ENCODE measurements at regions not wholly inside any gene's neighbourhood (a gene's known extent, or its start where the extent isn't known, plus 50 kb on each side); places are given as distances from the start of the nearest gene placed in this dataset.
A peak's percentile ranks its signal among the peaks of the same experiment; 100 is the strongest.
"Not testable (repeated sequence)": the region's sequence is repeated elsewhere in the genome, so short reads cannot be mapped to it uniquely, and the experiment has no call there.

DNA sequence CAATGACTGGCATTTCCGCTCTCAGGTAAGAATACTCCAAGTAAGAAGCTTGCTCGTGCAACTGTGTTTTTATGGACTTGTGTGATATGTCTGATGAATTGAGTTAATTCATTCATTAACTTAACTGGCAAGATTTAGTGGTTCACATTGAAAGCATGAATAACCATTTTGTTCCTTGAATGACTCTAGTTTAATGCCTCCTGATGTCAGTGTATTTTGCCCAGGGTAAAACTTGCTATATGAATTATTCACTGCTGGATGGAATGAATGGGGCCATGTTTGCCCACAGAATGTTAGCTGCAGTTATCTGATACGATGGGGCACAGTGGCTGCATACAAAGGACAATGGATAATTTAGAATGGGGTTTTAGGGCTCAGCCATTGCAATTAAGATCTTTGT, 124.1 kb downstream of the ZNF365 start:
- DNase-seq (ENCODE audit: low spot score): no peak

DNA sequence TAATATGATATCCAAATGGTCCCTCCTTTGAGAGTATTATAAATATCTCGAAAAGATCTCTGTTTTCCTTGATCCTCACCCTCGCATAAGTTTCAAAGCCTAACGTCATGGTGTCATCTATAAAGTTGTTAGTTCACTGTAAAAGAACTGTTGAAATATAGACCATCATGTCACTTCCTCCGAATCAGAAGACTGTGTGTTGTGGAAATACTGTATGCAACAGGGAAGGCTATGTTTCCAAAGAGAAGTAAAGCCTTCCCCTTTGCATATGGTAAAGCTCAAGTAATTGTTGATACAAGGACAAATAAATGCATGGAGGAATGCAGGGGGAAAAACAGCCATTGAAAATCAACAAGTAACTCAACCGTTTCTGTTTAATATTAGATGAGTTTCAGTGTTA, 125.9 kb downstream of the ZNF365 start:
- not testable (repeated sequence) for DNase-seq (ENCODE audit: low spot score)

DNA sequence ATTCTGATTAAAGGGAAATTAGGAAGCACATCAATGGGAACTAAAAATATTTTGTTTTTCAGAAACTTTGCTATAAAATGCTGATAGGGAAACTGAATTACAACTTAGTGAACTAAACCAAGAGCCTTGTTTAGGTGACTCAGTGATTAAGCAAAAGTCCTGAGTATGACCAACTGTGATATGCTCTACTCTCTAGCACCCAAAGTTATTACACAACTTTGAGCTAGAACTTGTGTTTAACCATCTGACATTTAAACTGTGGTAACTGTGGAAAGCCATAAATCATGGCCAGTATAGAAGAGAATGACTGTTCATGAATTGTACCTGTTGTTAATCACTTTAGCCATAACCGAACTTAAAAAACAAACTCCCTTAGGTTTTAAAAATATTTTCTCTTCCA, 127.4 kb downstream of the ZNF365 start:
- no peak for DNase-seq (ENCODE audit: low spot score)

DNA sequence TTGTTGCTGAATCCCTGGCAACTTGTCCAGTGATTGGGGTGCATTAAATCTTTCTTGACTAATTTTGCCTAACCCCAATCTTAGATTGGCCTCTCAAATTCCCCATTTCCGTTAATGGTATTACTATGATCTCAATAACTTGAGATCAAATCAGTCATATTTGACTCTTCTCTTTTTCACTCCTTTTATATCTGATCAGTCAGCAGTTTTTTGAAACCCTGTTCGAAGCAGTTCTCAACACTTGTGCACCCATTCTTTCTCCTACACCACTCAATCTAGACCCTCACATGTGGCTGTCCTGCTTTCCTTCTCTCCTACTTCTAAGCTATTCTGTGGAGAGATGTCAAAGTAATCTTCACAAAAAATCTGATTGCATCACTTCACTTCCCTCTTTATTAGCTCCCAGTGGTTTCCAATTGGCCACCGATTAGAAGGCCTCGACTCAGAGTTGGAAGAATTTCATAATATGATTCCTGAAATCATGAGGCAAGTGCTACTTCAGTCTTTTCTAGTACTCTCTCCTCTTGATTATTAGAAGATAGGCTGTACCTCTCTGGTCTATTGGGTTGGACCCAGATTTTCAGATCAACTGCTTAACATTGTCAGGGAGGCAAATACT, 128.9 kb downstream of the ZNF365 start:
- no peak for DNase-seq (ENCODE audit: low spot score)

DNA sequence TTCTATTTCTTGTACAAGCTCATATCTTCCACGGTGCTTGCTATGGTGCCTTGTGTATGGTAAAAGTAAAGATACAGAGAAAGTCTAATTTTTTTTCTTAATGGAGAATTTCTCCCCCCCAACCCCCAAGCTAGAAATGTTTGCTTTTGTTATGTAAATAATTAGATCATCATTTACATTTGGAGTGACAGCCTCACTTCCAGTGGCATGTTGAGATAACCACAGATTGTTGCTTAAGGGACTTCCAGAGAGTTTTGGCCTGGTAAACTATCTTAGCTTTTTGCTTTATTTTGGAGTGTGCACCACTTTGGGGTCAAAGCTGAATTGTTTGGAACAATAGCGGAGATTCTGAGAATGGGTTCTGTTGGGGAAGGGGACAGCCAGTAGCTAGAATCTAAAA, 129.7 kb downstream of the ZNF365 start:
- DNase-seq (ENCODE audit: low spot score): peak; percentile 11

DNA sequence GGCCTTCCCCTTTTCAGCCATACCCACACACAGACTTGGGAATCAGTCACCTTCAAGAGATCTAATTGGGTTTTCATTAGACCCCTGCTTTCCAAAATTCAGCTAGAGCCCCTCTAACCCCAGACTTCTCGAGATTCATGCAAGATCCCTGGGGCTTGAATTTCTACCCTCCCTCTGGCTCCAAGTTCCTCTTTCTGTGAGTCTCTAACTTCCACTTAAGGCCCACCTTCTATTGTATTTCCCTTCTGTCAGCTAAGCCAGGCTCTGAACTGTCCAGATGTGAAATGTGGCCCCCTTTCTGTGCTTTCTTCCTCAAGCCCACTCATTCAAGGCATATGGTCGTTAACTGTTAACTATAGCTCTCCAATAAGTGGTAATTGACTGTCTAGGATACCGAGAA, 132.2 kb downstream of the ZNF365 start:
- DNase-seq (ENCODE audit: low spot score): no peak

DNA sequence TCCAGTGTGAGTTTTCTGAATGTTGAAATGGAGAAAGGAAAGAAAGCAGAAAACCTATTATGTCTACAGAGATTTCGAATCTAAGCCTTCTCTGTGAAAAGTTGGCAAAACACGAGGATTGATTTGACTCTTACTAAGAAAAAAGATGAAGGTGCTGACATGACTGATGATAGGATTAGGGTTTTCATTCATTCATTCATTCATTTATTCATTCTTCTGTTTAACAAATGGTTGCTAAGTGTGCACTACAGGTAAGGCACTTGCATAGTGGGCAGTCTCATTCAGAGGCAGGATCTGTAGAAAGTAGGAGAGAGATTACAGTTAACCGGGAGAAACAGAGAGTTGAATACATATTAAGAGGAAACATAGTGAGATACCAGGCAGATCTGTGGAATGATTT, 137.1 kb downstream of the ZNF365 start:
- no peak for DNase-seq (ENCODE audit: low spot score)

DNA sequence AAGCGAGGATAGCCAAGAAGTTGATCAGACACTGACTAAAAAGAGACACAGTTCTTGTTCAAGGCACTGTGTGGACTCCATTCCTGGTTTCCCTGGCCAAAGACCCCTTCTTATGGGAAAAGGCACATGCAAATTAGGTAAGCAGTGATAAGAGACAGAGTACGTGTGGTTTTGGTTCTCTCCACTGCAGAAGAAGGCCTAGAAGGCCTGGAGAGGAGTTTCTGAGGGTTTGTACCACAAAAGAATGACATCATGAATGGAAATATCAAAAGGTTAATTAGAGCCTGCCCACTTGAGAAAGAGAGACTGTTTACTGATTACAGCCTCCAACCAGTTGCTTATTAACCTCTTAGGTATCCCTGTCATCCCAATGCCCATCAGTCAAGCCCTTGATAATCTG, 137.5 kb downstream of the ZNF365 start:
- DNase-seq (ENCODE audit: low spot score): no peak

DNA sequence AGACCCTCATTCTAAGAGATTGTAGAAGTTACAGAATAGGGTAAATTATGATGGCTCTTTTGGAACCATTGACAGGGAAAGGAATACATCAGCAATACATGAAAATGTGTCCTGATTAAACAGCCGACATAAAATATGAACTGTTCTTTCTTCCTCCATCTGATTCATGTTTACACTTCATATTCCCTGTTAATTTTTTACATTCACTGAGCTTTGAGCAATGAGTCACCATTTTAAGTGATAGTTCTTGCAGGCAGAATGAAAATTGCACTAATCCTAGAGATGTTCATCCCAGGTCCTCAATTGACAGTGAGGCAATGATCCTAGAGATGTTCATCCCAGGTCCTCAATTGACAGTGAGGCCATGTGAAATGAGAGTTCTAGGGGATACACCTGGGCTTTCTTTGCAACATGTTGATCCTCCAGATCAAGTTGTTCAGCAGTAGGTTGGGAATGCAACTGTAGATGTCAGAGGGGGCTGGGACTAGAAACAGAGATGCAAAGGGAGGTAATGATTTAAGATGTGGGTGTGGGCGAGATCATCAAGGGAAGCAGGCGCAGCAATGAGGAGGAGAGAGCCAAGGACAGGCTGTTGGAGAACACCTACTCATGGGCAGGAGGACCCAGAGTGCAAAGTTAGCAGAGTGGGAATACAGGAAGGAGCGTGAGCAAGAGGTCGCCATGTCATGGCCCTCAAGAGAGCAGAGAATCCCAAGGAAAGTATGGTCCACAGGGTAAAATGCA, 138.7 kb downstream of the ZNF365 start:
- no peak for DNase-seq (ENCODE audit: low spot score)

DNA sequence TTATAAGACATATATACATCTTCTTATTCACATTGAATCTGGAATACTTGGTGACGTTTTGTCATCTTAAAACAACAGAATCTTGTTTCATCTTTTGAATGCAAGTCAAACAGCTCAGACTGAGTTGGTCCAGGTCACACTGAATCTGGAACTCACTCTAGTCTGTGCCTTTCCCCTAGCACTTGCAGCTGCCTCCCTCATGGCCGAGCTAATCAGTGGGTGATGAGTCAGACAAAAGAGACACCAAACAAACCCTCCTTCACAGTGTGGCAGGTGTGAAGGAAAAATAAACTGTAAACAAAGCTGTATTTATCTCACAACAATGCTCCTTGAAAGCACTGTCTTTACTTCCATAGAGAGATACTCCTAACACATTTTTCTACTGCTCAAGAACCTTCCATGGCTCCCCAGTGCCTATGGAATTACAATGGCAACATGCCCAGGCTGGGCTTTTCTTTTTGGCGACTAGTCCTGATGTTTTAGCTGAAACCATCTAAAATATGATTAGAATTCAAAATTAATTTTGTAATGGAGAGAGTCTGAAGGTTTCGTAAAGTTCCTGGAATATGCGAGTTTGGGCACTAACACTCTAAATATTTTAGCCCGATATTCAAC, 140.0 kb downstream of the ZNF365 start:
- no peak for DNase-seq (ENCODE audit: low spot score)

DNA sequence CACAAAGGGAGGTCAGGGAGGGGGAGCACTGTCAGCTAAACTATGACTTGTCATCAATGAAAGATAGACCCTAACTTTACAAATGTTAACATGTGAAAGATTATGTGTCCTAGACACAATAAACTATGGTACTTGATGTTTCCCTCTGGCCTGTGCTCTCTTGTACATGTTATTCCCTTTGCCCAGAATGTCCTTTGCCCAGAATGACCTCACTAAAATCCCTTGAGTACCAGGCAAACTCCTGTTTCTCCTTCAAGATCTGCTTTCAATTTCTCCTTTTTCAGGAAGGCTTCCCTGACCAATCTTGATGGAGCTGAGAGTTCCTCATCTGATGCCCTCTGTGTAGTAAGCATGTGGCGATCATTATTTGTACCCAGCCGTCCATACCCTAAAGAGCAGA, 143.1 kb downstream of the ZNF365 start:
- DNase-seq (ENCODE audit: low spot score): no peak

DNA sequence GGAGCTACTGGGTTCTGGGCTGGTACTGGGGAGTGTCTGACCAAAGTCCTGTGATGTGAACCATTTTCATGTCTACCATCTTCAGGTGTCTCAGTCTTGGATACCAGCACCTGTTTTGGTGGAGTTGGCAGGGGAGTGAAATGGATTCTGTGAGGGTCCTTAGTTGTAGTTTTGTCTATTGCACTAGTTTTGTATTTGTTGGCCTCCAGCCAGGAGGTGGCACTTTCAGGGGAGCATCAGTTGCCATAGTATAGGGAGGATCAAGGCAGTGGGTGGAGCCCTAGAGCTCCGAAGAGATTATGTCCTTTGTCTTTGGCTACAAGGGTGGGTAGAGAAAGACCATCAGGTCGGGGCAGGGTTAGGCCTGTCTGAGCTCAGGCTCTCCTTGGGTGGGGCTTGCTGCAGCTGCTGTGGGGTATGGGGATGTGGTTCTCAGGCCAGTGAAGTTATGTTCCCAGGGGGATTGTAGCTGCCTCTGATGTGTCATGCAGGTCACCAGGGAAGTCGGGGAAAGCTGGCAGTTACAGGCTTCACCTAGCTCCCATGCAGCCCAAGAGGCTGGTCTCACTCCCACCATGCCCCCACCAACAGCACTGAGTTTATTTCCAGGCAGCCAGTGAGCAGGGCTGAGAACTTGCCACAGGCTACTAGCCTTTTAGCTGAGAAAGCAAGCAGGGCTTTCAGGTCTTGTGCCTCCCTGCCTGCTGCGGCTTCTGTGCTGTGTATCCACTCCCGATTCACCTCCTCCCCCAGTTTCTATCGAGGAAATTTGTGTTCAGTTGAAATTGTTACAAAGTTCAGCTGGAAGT, 153.1 kb downstream of the ZNF365 start:
- DNase-seq (ENCODE audit: low spot score): no peak

DNA sequence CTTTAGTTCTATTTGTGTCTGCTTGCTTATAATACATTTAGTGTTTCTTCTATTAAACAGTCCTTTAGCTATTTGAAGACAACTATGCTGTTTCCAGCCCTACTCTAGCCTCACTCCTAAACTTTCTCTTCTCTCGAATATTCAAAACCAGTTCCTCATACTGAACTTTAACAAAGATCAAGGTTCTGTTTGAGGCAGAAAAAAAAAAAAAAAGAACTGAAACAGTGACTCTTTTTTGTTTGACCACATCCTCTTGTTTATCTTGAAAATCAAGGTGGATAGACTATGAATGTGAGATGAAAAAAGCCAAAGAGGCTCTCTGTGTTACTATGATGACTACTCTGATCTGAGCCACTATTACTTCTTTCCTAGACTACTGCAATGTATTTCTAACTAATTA, 154.3 kb downstream of the ZNF365 start:
- DNase-seq (ENCODE audit: low spot score): no peak

DNA sequence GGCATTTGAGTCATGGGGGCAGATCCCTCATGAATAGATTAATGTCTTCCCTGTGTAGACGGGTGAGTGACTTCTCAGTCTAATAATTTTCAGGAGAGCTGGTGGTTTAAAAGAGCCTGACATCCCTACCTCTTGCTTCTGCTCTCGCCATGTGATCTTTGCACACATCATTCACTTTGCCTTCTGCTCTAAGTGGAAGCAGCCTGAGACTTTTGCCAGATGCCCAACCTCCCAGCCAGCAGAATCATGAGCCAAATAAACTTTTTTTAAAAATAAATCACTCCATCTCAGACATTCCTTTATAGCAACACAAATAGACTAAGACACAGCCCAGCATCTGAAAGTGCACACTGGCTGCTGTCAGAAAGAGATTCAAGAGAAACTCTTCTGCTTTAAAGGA, 155.2 kb downstream of the ZNF365 start:
- no peak for DNase-seq (ENCODE audit: low spot score)

DNA sequence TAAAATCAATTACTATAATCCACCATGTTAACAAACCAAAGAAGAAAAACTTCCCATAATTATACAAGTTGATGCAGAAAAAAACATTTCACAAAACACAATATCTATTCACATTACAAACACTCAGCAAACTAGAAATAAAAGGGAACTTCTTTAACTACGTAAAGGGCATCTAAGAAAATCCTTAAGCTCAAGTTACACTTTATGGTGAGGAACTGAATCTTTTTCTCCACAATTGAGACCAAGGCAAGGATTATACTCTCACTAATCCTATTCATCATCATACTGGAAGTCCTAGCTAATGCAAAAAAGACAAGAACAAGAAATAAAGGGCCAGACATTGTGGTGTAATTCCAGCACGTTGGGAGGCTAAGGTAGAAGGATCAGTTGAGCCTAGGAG, 159.9 kb downstream of the ZNF365 start:
- no peak for DNase-seq (ENCODE audit: low spot score)

DNA sequence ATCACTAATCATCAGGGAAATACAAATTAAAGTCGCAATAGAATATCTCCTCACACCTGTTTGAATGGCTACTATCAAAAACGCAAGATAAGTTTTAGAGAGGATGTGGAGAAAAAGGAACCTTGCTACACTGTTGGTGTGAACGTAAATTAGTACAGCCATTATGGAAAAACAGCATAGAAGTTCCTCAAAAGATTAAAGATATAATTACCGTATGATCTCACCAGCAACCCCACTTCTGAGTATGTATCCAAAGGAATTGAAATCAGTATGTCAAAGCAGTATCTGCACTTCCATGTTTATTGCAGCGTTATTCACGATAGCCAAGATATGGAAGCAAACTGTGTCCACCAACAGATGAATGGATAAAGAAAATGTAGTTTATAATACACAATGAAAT, 164.4 kb downstream of the ZNF365 start:
- DNase-seq (ENCODE audit: low spot score): no peak

DNA sequence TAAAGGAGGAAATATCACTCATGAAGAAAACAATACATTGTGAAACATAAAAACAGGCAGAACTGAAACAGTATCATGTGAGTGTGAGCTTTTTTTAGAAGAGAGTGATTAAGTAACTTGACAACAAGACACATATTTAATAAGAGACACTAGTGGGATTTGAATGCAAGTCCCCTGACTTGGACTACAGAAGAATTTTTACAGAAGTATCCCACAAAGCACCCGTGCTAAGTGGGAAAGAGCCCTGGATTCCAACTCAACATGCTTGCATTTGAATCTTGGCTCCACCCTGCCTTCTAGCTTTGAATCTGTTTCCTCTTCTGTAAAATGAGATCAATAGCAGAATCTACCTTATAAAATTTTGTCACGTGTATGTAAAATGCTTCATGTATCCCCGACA, 166.2 kb downstream of the ZNF365 start:
- no peak for DNase-seq (ENCODE audit: low spot score)

DNA sequence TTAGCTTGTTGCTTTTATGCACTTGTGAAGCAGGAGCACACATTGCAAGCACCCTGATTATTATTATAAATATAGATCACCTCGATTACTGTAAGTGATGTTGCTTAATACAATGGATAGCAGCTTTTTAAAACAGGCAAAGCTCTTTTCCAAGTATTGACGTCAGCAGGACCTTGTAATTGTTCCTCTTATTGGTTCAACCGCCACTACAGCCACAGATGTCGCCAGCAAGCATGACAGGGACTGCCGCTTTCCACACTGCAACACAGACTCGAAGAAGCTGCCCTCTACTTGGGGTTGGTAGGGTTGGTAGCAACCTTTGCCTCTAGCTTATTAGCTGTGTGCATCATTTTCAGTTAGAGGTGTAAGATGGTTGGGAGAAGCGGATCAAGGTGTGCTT, 167.6 kb downstream of the ZNF365 start:
- no peak for DNase-seq (ENCODE audit: low spot score)

DNA sequence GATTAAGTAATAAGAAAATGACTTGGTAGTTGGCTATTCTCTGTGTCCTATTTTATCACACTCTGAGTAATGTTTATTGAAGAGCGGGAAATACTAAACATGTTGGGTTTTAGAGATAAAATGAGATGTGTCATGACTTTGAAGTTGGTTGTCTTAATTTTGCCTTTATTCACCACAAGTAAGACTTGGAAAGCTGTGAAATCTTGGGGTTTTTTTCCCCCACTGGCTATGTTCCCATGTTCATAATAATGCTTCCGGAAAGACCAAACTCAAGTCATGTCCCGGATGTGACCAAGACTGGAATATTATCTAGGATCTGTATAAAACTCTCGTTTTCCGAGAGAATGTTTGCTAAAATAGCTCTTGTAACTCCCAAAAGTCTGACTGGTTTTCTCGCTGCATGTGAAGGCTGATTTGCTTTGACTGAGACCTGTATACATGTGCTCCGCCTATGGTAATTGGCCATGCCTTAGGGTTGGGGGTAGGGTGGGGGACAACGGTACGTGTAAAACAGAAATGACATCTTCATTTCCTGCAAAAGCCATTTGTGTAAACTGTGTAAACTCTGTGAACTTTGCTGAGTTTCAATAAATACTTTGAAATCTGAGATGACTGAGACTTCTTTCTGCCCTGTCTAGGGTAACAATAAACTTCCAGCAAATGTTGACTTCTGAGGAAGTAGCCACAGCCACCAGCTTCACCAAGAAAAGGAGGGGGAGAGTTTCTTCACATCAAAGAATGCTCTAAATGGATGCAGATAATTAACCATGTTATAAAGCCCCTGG, 169.6 kb downstream of the ZNF365 start:
- no peak for DNase-seq (ENCODE audit: low spot score)

DNA sequence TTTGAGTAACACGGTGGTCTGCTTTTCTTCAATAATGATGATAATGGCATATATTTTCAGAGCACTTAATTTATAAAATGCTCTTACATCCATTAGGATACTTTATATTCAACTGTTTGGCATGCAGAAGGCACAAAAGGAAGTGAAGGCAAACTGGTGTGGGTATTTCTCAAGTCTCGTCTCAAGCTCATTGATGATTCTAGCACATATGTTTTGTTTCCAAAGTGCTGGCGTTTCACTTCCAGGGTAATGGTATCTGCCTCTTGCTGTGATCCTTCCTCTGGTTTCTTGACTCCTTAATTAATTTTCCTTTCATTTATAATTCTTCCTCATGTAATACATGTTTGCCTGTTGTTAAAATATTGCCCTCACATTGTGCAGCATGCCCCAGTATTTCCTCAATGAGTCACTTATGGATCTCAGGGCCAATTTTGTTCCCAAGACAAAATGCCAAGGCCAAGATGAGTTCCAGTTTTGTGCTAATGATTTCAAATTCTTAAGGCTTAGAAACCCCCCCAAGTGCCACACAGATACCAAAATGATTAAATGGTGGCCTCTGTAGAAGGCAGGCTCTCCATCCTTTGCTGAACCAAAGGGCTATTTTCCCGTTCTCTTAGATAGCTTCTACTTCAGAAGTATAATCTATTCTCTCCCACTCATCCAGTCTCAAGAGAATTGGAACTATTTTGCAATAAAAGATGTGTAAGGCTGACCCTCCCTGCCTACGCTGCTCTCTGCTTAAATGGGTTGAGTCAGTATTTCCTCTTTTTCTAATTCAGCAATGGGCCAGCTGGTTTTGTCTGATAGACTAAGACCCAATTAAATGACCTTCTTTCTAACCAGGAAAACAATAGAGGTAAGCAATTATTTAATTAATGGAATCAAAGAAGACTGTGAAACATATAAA, 171.2 kb downstream of the ZNF365 start:
- DNase-seq (ENCODE audit: low spot score): no peak

DNA sequence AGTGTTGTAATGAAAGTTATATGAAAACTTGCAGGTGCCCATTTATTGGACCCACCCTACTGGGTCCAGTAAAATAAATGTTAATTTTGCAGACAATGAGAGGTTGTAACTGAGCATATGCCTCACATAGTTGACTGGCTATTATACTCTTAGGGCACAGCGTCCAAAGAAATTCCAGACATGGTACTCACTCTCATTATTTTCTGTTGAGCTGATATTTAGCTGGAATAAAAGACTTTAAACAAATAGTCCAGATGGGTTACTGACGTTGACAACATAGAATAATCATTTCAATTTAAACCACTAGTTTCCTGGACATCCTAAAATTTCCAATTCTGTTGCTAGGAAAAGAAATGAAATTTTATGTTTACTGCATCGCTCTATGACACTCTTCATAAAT, 174.5 kb downstream of the ZNF365 start:
- no peak for DNase-seq (ENCODE audit: low spot score)

Measured in iPS-NIHi11 (cell line).